Prostate gland (tissue), 2 donors: ENCODE measurements at regions not wholly inside any gene's neighbourhood (a gene's known extent, or its start where the extent isn't known, plus 50 kb on each side); places are given as distances from the start of the nearest gene placed in this dataset.

Source experiments
- POLR2A ChIP-seq: fragments of 450-650 bp; IDR thresholded peaks from one replicate; pipeline ENCODE4 v1.6.1; 2016; ENCODE audit warnings: antibody characterized with exemption, mild to moderate bottlenecking
- TF ChIP-seq, protein P1 (sequence below), 4 experiments: fragments of 200-600 bp in 2 of 4; fragments of 450-650 bp in 2 of 4; sonication (generic) in 2 of 4; IDR thresholded peaks; 1 replicate in 3 of 4; 2 replicates in 1 of 4; pipeline ENCODE4 v1.5.1; 2016 to 2019; ENCODE audit warnings: antibody characterized with exemption in 4 of 4, mild to moderate bottlenecking in 2 of 4, moderate library complexity in 2 of 4

GRCh38 chr6:98467091-98467490 lies 367.3 kb upstream of the POU3F2 start:
- no peak for TF ChIP-seq POLR2A
- TF ChIP-seq, protein P1, sequence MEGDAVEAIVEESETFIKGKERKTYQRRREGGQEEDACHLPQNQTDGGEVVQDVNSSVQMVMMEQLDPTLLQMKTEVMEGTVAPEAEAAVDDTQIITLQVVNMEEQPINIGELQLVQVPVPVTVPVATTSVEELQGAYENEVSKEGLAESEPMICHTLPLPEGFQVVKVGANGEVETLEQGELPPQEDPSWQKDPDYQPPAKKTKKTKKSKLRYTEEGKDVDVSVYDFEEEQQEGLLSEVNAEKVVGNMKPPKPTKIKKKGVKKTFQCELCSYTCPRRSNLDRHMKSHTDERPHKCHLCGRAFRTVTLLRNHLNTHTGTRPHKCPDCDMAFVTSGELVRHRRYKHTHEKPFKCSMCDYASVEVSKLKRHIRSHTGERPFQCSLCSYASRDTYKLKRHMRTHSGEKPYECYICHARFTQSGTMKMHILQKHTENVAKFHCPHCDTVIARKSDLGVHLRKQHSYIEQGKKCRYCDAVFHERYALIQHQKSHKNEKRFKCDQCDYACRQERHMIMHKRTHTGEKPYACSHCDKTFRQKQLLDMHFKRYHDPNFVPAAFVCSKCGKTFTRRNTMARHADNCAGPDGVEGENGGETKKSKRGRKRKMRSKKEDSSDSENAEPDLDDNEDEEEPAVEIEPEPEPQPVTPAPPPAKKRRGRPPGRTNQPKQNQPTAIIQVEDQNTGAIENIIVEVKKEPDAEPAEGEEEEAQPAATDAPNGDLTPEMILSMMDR (IDR thresholded peaks at IDR 0.05): no peak
